ENCODE measurements at regions not wholly inside any gene's neighbourhood (a gene's known extent, or its start where the extent isn't known, plus 50 kb on each side); places are given as distances from the start of the nearest gene placed in this dataset.

DNA sequence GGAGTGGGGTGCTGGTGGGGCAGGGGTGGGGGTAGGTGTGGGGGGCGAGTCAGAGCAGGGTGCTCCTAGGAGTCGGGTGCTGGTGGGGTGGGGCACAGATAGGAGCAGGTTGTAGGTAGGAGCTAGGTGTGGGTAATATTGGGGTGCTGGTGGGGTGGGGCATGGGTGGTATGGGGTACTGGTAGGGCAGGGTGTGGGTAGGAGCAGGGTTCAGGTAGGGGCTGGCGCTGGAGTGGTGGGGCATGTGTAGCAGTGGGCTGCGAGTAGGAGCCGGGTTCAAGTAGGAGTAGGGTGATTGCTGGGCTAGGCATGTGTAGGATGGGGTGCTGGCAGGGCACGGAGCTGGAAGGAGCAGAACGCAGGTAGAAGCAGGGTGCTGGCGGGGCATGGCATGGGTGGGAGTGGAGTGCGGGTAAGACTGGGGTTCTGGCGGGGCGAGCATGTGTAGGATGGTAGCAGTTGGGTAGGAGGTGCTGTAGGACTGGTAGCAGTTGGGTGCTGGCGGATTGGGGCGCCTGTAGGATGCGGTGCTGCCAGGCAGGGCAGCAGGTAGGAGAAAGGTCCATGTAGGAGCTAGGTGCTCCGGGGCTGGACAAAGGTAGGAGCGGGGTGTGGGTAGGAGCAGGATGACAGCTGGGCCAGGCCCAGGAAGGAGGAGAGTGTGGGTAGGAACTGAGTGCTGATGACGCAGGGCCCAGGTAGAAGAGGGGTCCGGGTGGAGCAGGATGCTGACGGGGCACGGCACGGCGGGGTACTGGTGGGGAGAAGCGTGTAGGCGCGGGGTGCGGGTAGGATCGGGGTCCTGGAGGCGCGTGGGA lies 105.5 kb upstream of the SIMC1 start:
- TF ChIP-seq RARB (CRISPR knock-in tag; IDR thresholded peaks at IDR 0.05) = no peak
- TF ChIP-seq, protein P1, sequence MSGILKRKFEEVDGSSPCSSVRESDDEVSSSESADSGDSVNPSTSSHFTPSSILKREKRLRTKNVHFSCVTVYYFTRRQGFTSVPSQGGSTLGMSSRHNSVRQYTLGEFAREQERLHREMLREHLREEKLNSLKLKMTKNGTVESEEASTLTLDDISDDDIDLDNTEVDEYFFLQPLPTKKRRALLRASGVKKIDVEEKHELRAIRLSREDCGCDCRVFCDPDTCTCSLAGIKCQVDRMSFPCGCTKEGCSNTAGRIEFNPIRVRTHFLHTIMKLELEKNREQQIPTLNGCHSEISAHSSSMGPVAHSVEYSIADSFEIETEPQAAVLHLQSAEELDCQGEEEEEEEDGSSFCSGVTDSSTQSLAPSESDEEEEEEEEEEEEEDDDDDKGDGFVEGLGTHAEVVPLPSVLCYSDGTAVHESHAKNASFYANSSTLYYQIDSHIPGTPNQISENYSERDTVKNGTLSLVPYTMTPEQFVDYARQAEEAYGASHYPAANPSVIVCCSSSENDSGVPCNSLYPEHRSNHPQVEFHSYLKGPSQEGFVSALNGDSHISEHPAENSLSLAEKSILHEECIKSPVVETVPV (CRISPR knock-in tag; IDR thresholded peaks at IDR 0.05) = no peak
- no peak for TF ChIP-seq OSR1 (CRISPR knock-in tag; IDR thresholded peaks at IDR 0.05)
- no peak for TF ChIP-seq ZC3H10 (CRISPR knock-in tag; IDR thresholded peaks at IDR 0.05)
- TF ChIP-seq BACH2 (CRISPR knock-in tag; IDR thresholded peaks at IDR 0.05; ENCODE audit: borderline replicate concordance) = no peak
- TF ChIP-seq ZNF565 (CRISPR knock-in tag; conservative IDR thresholded peaks at IDR 0.05; ENCODE audit: low read depth) = no peak
- TF ChIP-seq TCF4 (CRISPR knock-in tag; IDR thresholded peaks at IDR 0.05; ENCODE audit: borderline replicate concordance) = no peak
- TF ChIP-seq, protein P2, sequence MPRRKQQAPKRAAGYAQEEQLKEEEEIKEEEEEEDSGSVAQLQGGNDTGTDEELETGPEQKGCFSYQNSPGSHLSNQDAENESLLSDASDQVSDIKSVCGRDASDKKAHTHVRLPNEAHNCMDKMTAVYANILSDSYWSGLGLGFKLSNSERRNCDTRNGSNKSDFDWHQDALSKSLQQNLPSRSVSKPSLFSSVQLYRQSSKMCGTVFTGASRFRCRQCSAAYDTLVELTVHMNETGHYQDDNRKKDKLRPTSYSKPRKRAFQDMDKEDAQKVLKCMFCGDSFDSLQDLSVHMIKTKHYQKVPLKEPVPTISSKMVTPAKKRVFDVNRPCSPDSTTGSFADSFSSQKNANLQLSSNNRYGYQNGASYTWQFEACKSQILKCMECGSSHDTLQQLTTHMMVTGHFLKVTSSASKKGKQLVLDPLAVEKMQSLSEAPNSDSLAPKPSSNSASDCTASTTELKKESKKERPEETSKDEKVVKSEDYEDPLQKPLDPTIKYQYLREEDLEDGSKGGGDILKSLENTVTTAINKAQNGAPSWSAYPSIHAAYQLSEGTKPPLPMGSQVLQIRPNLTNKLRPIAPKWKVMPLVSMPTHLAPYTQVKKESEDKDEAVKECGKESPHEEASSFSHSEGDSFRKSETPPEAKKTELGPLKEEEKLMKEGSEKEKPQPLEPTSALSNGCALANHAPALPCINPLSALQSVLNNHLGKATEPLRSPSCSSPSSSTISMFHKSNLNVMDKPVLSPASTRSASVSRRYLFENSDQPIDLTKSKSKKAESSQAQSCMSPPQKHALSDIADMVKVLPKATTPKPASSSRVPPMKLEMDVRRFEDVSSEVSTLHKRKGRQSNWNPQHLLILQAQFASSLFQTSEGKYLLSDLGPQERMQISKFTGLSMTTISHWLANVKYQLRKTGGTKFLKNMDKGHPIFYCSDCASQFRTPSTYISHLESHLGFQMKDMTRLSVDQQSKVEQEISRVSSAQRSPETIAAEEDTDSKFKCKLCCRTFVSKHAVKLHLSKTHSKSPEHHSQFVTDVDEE (CRISPR knock-in tag; IDR thresholded peaks at IDR 0.05) = no peak
- no peak for TF ChIP-seq ZFP30 (CRISPR knock-in tag; IDR thresholded peaks at IDR 0.05)
- TF ChIP-seq TOX (CRISPR knock-in tag; IDR thresholded peaks at IDR 0.05; ENCODE audit: borderline replicate concordance) = no peak
- no peak for TF ChIP-seq ARNTL (CRISPR knock-in tag; IDR thresholded peaks at IDR 0.05; ENCODE audit: borderline replicate concordance, low read depth)
- ATAC-seq = no peak

DNA sequence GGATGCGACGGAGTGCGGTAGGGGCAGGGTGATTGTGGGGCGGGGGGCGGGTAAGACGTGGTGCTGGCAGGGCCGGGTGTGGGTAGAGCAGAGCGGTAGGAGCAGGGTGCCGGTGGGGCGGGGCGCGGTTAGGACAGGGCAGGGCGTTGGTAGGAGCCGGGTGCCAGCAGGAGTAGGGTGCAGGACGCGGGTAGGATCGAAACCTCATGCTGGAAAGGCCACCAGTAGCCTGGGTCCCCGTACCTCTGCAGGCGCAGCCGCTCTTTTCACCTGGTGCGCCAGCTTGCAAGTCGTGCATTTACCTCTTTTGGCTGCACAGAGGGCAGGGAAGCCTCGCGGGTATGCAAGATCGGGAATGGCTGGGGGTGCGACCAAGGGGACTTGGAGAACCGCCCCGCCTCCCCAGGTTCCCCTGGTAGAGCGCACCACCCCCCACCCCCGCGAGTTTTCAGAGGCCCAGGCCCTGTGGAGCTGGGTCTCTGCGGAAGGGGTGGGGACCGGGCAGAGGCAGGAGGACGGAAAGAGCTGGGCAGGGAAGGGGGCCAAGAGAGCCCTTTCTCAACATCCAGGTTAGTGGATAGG lies 104.8 kb upstream of the SIMC1 start:
- no peak for ATAC-seq
- TF ChIP-seq RARB (CRISPR knock-in tag; IDR thresholded peaks at IDR 0.05) = no peak
- no peak for TF ChIP-seq GLIS3 (CRISPR knock-in tag; IDR thresholded peaks at IDR 0.05)
- no peak for TF ChIP-seq PPARA (CRISPR knock-in tag; IDR thresholded peaks at IDR 0.05; ENCODE audit: borderline replicate concordance)
- TF ChIP-seq CSDC2 (CRISPR knock-in tag; IDR thresholded peaks at IDR 0.05) = no peak
- no peak for TF ChIP-seq SNAI2 (CRISPR knock-in tag; IDR thresholded peaks at IDR 0.05)
- no peak for TF ChIP-seq ARNTL (CRISPR knock-in tag; IDR thresholded peaks at IDR 0.05; ENCODE audit: borderline replicate concordance, low read depth)
- TF ChIP-seq, protein P3, sequence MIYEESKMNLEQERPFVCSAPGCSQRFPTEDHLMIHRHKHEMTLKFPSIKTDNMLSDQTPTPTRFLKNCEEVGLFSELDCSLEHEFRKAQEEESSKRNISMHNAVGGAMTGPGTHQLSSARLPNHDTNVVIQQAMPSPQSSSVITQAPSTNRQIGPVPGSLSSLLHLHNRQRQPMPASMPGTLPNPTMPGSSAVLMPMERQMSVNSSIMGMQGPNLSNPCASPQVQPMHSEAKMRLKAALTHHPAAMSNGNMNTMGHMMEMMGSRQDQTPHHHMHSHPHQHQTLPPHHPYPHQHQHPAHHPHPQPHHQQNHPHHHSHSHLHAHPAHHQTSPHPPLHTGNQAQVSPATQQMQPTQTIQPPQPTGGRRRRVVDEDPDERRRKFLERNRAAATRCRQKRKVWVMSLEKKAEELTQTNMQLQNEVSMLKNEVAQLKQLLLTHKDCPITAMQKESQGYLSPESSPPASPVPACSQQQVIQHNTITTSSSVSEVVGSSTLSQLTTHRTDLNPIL (CRISPR knock-in tag; IDR thresholded peaks at IDR 0.05; ENCODE audit: low read depth) = no peak
- TF ChIP-seq ZNF565 (CRISPR knock-in tag; conservative IDR thresholded peaks at IDR 0.05; ENCODE audit: low read depth) = no peak
- TF ChIP-seq ESRRG (CRISPR knock-in tag; IDR thresholded peaks at IDR 0.05) = no peak
- TF ChIP-seq TOX (CRISPR knock-in tag; IDR thresholded peaks at IDR 0.05; ENCODE audit: borderline replicate concordance) = no peak
- no peak for TF ChIP-seq OSR1 (CRISPR knock-in tag; IDR thresholded peaks at IDR 0.05)
- TF ChIP-seq ZFP30 (CRISPR knock-in tag; IDR thresholded peaks at IDR 0.05) = no peak
- TF ChIP-seq, protein P1 (CRISPR knock-in tag; IDR thresholded peaks at IDR 0.05) = no peak
- TF ChIP-seq, protein P4, sequence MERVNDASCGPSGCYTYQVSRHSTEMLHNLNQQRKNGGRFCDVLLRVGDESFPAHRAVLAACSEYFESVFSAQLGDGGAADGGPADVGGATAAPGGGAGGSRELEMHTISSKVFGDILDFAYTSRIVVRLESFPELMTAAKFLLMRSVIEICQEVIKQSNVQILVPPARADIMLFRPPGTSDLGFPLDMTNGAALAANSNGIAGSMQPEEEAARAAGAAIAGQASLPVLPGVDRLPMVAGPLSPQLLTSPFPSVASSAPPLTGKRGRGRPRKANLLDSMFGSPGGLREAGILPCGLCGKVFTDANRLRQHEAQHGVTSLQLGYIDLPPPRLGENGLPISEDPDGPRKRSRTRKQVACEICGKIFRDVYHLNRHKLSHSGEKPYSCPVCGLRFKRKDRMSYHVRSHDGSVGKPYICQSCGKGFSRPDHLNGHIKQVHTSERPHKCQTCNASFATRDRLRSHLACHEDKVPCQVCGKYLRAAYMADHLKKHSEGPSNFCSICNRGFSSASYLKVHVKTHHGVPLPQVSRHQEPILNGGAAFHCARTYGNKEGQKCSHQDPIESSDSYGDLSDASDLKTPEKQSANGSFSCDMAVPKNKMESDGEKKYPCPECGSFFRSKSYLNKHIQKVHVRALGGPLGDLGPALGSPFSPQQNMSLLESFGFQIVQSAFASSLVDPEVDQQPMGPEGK (CRISPR knock-in tag; IDR thresholded peaks at IDR 0.05; ENCODE audit: borderline replicate concordance) = no peak
- no peak for TF ChIP-seq ZNF70 (CRISPR knock-in tag; IDR thresholded peaks at IDR 0.05)
- no peak for TF ChIP-seq ISL1 (CRISPR knock-in tag; IDR thresholded peaks at IDR 0.05)
- TF ChIP-seq ZNF8 (CRISPR knock-in tag; IDR thresholded peaks at IDR 0.05) = no peak

All from SK-N-SH treated with all-trans-retinoic acid at 6 μM for 48 hours (cell line).